Bronchial epithelial cell (primary cell): ENCODE measurements at regions not wholly inside any gene's neighbourhood (a gene's known extent, or its start where the extent isn't known, plus 50 kb on each side); places are given as distances from the start of the nearest gene placed in this dataset.

ENCODE experiments used
- DNase-seq: peaks from one replicate; pipeline ENCODE4 v3.0.0-alpha.2; 2010; ENCODE audit warnings: low read depth
- FAIRE-seq: peaks from 2 replicates; lab custom pipeline; 2011; peaks lifted over from hg19 to GRCh38; lab: Jason Lieb, UNC
- H3K27me3 ChIP-seq: 2 replicates; pipeline ENCODE4 v1.5.1; 2011; ENCODE audit warnings: low read length; ENCODE audit not compliant: control insufficient read depth, insufficient read depth
- H3K36me3 ChIP-seq: 2 replicates; pipeline ENCODE4 v1.5.1; 2011; ENCODE audit warnings: low read length; ENCODE audit not compliant: control insufficient read depth, insufficient read depth
- H3K4me3 ChIP-seq: 2 replicates; pipeline ENCODE4 v1.5.1; 2011; ENCODE audit warnings: mild to moderate bottlenecking, low read depth, low read length, control low read depth
- TF ChIP-seq, protein P1 (sequence below): IDR thresholded peaks from 2 replicates; pipeline ENCODE4 v1.5.1; 2011; ENCODE audit warnings: mild to moderate bottlenecking, moderate library complexity, low read length, control low read depth, inconsistent platforms; ENCODE audit not compliant: insufficient read depth, severe bottlenecking

DNA sequence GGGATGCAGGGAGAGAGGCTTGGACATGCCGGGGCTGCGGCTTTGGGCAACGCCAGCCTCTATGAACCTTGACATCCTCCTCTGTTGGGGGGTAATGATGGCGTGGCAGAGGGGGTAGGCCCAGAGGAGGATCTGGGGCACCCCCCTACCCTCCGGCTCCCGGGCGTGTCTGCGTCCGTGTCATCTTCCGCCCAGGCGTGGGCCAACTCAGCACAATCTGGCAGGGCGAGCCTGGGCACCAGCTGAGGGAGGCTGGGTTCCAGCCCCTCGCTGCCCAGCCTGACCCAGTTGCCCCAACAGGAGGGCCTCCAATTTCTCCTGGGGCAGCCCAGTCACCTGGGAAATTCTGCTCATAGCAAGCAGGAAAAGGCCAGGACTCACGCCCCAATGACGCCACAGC, 62.9 kb upstream of the IL17B start:
- Histone ChIP-seq H3K36me3 (no peaks in the 10 kb centered on the region), H3K27me3 (no peaks in the 10 kb centered on the region), H3K4me3 (no peak overlapping the region)
- no peak for FAIRE-seq
- peak; percentile 84 for DNase-seq
- TF ChIP-seq, protein P1, sequence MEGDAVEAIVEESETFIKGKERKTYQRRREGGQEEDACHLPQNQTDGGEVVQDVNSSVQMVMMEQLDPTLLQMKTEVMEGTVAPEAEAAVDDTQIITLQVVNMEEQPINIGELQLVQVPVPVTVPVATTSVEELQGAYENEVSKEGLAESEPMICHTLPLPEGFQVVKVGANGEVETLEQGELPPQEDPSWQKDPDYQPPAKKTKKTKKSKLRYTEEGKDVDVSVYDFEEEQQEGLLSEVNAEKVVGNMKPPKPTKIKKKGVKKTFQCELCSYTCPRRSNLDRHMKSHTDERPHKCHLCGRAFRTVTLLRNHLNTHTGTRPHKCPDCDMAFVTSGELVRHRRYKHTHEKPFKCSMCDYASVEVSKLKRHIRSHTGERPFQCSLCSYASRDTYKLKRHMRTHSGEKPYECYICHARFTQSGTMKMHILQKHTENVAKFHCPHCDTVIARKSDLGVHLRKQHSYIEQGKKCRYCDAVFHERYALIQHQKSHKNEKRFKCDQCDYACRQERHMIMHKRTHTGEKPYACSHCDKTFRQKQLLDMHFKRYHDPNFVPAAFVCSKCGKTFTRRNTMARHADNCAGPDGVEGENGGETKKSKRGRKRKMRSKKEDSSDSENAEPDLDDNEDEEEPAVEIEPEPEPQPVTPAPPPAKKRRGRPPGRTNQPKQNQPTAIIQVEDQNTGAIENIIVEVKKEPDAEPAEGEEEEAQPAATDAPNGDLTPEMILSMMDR, result no peak

DNA sequence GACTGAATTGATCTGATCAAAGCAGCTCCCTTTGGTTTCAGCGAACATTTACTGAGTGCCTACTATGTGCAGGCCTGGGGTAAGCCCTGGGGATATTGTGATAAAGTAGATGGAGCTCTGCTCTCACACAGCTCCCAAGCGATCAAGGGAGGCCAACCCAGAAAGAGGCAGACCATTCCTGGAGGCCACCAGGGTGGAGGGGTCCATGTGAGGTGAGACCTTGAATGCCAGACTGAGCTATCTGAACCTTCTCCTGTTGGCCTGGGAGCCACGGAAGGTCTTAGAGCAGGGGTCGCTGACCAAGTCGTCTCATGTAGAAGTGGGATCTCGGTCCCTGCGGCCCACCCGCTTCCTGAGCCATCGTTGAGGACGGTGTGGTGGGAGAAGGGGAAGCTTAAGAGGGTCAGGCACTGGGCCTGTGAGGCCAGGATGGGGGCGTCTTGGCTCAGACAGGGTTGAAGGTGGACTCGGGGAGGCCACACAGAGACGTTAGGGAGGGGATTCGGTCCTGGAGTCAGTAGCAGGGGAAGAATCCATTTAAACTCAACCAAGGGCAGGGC, 62.2 kb upstream of the IL17B start:
- TF ChIP-seq, protein P1, result no peak
- Histone ChIP-seq H3K36me3 (no peaks in the 10 kb centered on the region), H3K4me3 (no peak overlapping the region), H3K27me3 (no peaks in the 10 kb centered on the region)
- DNase-seq (no peak), FAIRE-seq (no peak)

DNA sequence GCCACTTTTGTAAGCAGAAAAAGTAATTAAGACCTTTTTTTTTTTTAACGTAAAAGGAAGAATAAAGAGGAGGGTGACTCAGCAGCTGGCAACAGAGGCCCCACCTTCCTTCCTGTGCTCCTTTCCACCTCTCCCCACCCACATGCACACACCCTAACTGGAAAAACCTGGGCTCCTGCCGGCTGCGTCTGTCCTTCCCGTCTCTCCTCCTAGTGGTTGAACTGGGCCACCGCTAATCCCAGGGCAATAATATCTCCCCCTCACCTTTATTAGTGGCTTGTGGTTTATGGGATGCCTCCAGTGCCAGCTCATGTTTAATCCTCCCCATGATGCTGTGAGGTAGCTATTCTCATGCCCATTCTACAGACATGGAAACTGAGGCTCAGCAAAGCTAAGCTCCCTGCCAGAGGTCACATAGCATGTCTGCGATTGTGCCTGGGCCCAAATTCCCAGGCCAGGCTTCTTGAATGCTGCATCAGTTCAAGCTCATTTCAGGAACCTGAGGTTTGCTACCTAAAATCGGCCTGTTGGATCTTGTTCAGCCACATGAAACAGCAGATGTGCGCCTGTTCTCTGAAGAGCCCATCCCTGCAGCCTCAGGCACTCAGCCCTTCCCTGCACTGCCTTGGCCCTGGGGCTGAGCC, 60.9 kb upstream of the IL17B start:
- H3K36me3 ChIP-seq, result no peaks in the 10 kb centered on the region
- peak; percentile 18 for FAIRE-seq

DNA sequence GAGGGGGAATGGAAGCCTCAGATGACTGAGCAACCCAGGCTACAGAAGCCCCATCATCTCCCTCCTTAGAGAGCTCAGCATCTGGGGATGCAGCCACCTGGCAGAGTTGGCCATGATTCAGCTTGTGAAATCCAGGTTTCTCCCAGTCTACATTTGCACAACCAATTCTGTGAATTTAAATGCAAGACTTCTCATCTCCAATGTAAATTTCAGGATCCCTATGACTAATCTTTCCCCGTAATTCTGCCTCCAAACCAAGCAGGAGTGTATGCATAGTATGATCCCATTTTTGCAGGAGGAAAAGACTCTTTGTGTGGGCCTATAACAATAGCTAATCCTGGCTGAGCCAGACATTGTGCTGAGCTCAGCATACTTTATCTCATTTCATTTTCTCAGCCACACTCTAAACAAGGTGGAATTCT, 59.6 kb upstream of the IL17B start:
- no peaks in the 10 kb centered on the region for H3K36me3 ChIP-seq
- H3K27me3 ChIP-seq, result no peaks in the 10 kb centered on the region
- DNase-seq, result peak; percentile 94
- no peak for FAIRE-seq
- no peak overlapping the region for H3K4me3 ChIP-seq
- TF ChIP-seq, protein P1, result no peak

More for the DNA sequence above, 60.9 kb upstream of the IL17B start:
- Histone ChIP-seq H3K4me3 (no peak overlapping the region), H3K27me3 (no peaks in the 10 kb centered on the region)
- TF ChIP-seq, protein P1, result peak; percentile 77
- DNase-seq, result peak; percentile 98

DNA sequence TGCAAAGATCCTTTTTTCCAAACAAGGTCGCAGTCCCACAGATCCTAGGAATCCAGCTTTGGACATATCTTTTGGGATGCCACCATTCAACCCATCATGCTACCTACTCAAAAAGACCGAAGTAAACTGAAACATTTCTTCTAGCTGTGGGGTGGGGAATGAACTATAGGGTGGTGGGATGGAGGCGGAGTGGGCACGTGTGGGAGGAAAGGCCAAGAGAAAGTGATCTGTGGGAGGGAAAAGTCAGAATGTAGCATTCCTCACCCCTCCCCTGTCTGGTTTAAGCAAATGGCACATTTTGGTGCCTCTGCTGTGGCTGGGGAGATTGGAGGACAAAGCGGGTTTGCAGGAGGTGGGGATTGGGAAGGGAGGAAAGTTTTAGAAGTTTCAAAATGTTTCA, 59.2 kb upstream of the IL17B start:
- Histone ChIP-seq H3K4me3 (no peak overlapping the region), H3K27me3 (no peaks in the 10 kb centered on the region), H3K36me3 (no peaks in the 10 kb centered on the region)
- TF ChIP-seq, protein P1, result no peak
- DNase-seq, result no peak
- no peak for FAIRE-seq
